ENCODE measurements at regions not wholly inside any gene's neighbourhood (a gene's known extent, or its start where the extent isn't known, plus 50 kb on each side); places are given as distances from the start of the nearest gene placed in this dataset.

GRCh38 chr12:45611061-45611460 lies 118.4 kb upstream of the ARID2 start:
- TF ChIP-seq CTCF (conservative IDR thresholded peaks at IDR 0.05; ENCODE audit: low read depth, low read length) (no peak), EZH2 (IDR thresholded peaks at IDR 0.05; ENCODE audit: low read length, unreplicated experiment) (no peak)

Measured in PC-3 (cell line).